ENCODE measurements at regions not wholly inside any gene's neighbourhood (a gene's known extent, or its start where the extent isn't known, plus 50 kb on each side); places are given as distances from the start of the nearest gene placed in this dataset.
"Not testable (repeated sequence)": the region's sequence is repeated elsewhere in the genome, so short reads cannot be mapped to it uniquely, and the experiment has no call there.

GRCh38 chr20:26058446-26058845 lies 361.8 kb upstream of the ZNF337 start:
- DNase-seq; ATAC-seq; H3K36me3 Mint-ChIP-seq (ENCODE audit: low read depth); CTCF ChIA-PET; intact Hi-C loops (cut with micrococcal nuclease); H3K27me3 Mint-ChIP-seq; H3K4me3 Mint-ChIP-seq; H3K4me1 Mint-ChIP-seq (ENCODE audit: low read depth); H3K27ac Mint-ChIP-seq; POLR2A ChIA-PET; H3K9me3 Mint-ChIP-seq: not testable (repeated sequence)

GRCh38 chr20:26057135-26057752 lies 360.6 kb upstream of the ZNF337 start:
- H3K4me3 Mint-ChIP-seq; DNase-seq; H3K9me3 Mint-ChIP-seq; H3K36me3 Mint-ChIP-seq (ENCODE audit: low read depth); CTCF ChIA-PET; H3K27ac Mint-ChIP-seq; H3K27me3 Mint-ChIP-seq; H3K4me1 Mint-ChIP-seq (ENCODE audit: low read depth); POLR2A ChIA-PET; intact Hi-C loops (cut with micrococcal nuclease): not testable (repeated sequence)
- ATAC-seq = peak; percentile 37

GRCh38 chr20:26025792-26026191 lies 329.1 kb upstream of the ZNF337 start:
- DNase-seq; POLR2A ChIA-PET; H3K4me3 Mint-ChIP-seq; CTCF ChIA-PET; H3K27ac Mint-ChIP-seq; ATAC-seq; H3K27me3 Mint-ChIP-seq; intact Hi-C loops (cut with micrococcal nuclease); H3K9me3 Mint-ChIP-seq; H3K4me1 Mint-ChIP-seq (ENCODE audit: low read depth); H3K36me3 Mint-ChIP-seq (ENCODE audit: low read depth): not testable (repeated sequence)

- DNase-seq; H3K4me1 Mint-ChIP-seq (ENCODE audit: low read depth); ATAC-seq; CTCF ChIA-PET; H3K27me3 Mint-ChIP-seq; H3K36me3 Mint-ChIP-seq (ENCODE audit: low read depth); intact Hi-C loops (cut with micrococcal nuclease); H3K9me3 Mint-ChIP-seq; POLR2A ChIA-PET: not testable (repeated sequence)
- peak overlapping the region; percentile 85 for H3K27ac Mint-ChIP-seq
- peak overlapping the region; percentile 87 for H3K4me3 Mint-ChIP-seq
Observed at GRCh38 chr20:26010942-26011276, 314.3 kb upstream of the ZNF337 start.

GRCh38 chr20:26010224-26010941 lies 313.7 kb upstream of the ZNF337 start:
- H3K27me3 Mint-ChIP-seq; H3K36me3 Mint-ChIP-seq (ENCODE audit: low read depth); intact Hi-C loops (cut with micrococcal nuclease); CTCF ChIA-PET; H3K4me1 Mint-ChIP-seq (ENCODE audit: low read depth); ATAC-seq; POLR2A ChIA-PET; DNase-seq; H3K9me3 Mint-ChIP-seq: not testable (repeated sequence)
- H3K4me3 Mint-ChIP-seq = peak overlapping the region; percentile 87
- H3K27ac Mint-ChIP-seq = peak overlapping the region; percentile 85

GRCh38 chr20:26009402-26010223 lies 313.0 kb upstream of the ZNF337 start:
- peak; percentile 82 for DNase-seq
- H3K27me3 Mint-ChIP-seq; CTCF ChIA-PET; H3K4me1 Mint-ChIP-seq (ENCODE audit: low read depth); H3K9me3 Mint-ChIP-seq; ATAC-seq; intact Hi-C loops (cut with micrococcal nuclease); H3K36me3 Mint-ChIP-seq (ENCODE audit: low read depth); POLR2A ChIA-PET: not testable (repeated sequence)
- H3K4me3 Mint-ChIP-seq = peak overlapping the region; percentile 87
- H3K27ac Mint-ChIP-seq = peak overlapping the region; percentile 85

GRCh38 chr20:26008026-26008425 lies 311.4 kb upstream of the ZNF337 start:
- CTCF ChIA-PET; ATAC-seq; POLR2A ChIA-PET; H3K27me3 Mint-ChIP-seq; H3K9me3 Mint-ChIP-seq; DNase-seq; H3K4me1 Mint-ChIP-seq (ENCODE audit: low read depth); H3K36me3 Mint-ChIP-seq (ENCODE audit: low read depth); H3K4me3 Mint-ChIP-seq; H3K27ac Mint-ChIP-seq; intact Hi-C loops (cut with micrococcal nuclease): not testable (repeated sequence)

GRCh38 chr20:26006164-26006563 lies 309.5 kb upstream of the ZNF337 start:
- H3K36me3 Mint-ChIP-seq (ENCODE audit: low read depth); H3K27ac Mint-ChIP-seq; ATAC-seq; DNase-seq; H3K4me3 Mint-ChIP-seq; H3K27me3 Mint-ChIP-seq; POLR2A ChIA-PET; intact Hi-C loops (cut with micrococcal nuclease); H3K9me3 Mint-ChIP-seq; CTCF ChIA-PET; H3K4me1 Mint-ChIP-seq (ENCODE audit: low read depth): not testable (repeated sequence)

- CTCF ChIA-PET; H3K27me3 Mint-ChIP-seq; H3K9me3 Mint-ChIP-seq; DNase-seq; H3K36me3 Mint-ChIP-seq (ENCODE audit: low read depth); POLR2A ChIA-PET; intact Hi-C loops (cut with micrococcal nuclease); H3K4me1 Mint-ChIP-seq (ENCODE audit: low read depth); H3K27ac Mint-ChIP-seq; ATAC-seq; H3K4me3 Mint-ChIP-seq: not testable (repeated sequence)
Observed at GRCh38 chr20:26003959-26004358, 307.3 kb upstream of the ZNF337 start.

- H3K36me3 Mint-ChIP-seq (ENCODE audit: low read depth); POLR2A ChIA-PET; H3K4me3 Mint-ChIP-seq; DNase-seq; intact Hi-C loops (cut with micrococcal nuclease); ATAC-seq; H3K9me3 Mint-ChIP-seq; CTCF ChIA-PET; H3K4me1 Mint-ChIP-seq (ENCODE audit: low read depth); H3K27ac Mint-ChIP-seq; H3K27me3 Mint-ChIP-seq: not testable (repeated sequence)
Observed at GRCh38 chr20:25997367-25998038, 300.9 kb upstream of the ZNF337 start.

Data from activated CD8-positive, alpha-beta T cell treated with anti-CD3 and anti-CD28 coated beads for 36 hours (primary cell).